OCI-LY3 (cell line): ENCODE measurements at regions not wholly inside any gene's neighbourhood (a gene's known extent, or its start where the extent isn't known, plus 50 kb on each side); places are given as distances from the start of the nearest gene placed in this dataset.

ENCODE experiments used
- EZH2phosphoT487 ChIP-seq: fragments of 200-600 bp; shearing (Covaris generic); IDR thresholded peaks from 2 replicates; pipeline ENCODE4 v1.6.1; 2018; ENCODE audit warnings: antibody characterized with exemption, mixed run types, low read depth
- TF ChIP-seq, protein P1 (sequence below): fragments of 200-600, 300-600 bp; sonication (generic); IDR thresholded peaks from 2 replicates; pipeline ENCODE4 v1.5.1; 2014; ENCODE audit warnings: antibody characterized with exemption, low read length, low read depth

- TF ChIP-seq, protein P1, sequence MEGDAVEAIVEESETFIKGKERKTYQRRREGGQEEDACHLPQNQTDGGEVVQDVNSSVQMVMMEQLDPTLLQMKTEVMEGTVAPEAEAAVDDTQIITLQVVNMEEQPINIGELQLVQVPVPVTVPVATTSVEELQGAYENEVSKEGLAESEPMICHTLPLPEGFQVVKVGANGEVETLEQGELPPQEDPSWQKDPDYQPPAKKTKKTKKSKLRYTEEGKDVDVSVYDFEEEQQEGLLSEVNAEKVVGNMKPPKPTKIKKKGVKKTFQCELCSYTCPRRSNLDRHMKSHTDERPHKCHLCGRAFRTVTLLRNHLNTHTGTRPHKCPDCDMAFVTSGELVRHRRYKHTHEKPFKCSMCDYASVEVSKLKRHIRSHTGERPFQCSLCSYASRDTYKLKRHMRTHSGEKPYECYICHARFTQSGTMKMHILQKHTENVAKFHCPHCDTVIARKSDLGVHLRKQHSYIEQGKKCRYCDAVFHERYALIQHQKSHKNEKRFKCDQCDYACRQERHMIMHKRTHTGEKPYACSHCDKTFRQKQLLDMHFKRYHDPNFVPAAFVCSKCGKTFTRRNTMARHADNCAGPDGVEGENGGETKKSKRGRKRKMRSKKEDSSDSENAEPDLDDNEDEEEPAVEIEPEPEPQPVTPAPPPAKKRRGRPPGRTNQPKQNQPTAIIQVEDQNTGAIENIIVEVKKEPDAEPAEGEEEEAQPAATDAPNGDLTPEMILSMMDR = no peak
- TF ChIP-seq EZH2phosphoT487 = no peak
These were observed 346.7 kb downstream of the CDH26 start for GRCh38 chr20:60304931-60305330.
